HL-60 (cell line): ENCODE measurements at regions not wholly inside any gene's neighbourhood (a gene's known extent, or its start where the extent isn't known, plus 50 kb on each side); places are given as distances from the start of the nearest gene placed in this dataset.

ENCODE experiments used
- CTCF ChIP-seq: IDR thresholded peaks from one replicate; pipeline ENCODE4 v1.5.1; 2011; ENCODE audit warnings: low read length, control low read depth, inconsistent platforms; ENCODE audit not compliant: insufficient read depth
- POLR2AphosphoS5 ChIP-seq: IDR thresholded peaks from 2 replicates; pipeline ENCODE4 v1.6.1; 2012; ENCODE audit warnings: low read depth
- REST ChIP-seq: IDR thresholded peaks from 2 replicates; pipeline ENCODE4 v1.6.1; 2012; ENCODE audit warnings: low read depth; ENCODE audit not compliant: insufficient replicate concordance

GRCh38 chr10:124162774-124163354, 69.5 kb upstream of the CHST15 start:
- TF ChIP-seq CTCF (no peak), POLR2AphosphoS5 (no peak), REST (no peak)
